Fibroblast of skin of back (primary cell): ENCODE measurements at regions not wholly inside any gene's neighbourhood (a gene's known extent, or its start where the extent isn't known, plus 50 kb on each side); places are given as distances from the start of the nearest gene placed in this dataset.

Experiments used
- DNase-seq: peaks from one replicate; pipeline ENCODE4 v3.0.0-alpha.2; 2013

- no peak for DNase-seq
Observed at GRCh38 chr16:27686926-27687325, 137.0 kb downstream of the KATNIP start.

DNA sequence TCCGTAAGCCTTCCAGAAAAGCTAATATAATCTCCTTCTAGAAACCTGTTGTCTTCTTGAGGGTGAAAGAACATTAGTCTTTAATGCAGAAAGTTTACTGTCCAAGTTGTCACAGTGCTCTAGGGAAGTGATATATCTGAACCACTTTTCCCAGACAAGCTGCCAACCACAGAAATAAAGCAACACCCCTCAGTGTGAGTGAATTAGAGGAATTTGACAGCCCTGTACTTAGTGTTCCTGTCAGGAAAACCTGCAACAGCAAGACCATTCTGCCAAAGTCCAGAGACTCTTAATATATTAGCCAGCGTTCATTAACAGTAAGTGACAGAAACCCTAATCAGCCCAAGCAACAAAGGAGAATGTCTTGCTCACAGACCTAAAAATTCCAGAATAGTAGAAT, 137.7 kb downstream of the KATNIP start:
- DNase-seq = no peak

DNA sequence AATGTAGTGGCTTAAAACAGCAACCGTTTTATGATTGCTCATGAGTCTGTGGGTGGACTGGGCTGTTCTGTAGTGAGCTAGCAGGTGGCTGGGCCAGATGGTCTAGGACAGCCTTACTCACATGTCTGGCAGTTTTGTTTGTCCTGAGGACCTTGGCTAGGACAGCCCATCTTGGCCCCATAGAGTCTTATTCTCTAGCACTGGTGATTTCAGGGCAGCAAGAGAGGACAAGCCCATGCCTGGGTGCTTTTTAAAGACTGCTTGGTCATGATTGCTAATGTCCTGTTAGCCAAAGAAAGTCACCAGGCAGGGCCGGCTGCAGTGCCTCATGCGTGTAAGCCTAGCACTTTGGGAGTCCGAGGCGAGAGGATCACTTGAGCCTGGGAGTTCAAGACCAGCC, 139.8 kb downstream of the KATNIP start:
- no peak for DNase-seq

- DNase-seq = no peak
Observed at GRCh38 chr16:27690608-27691007, 140.7 kb downstream of the KATNIP start.

- DNase-seq = no peak
Observed at GRCh38 chr16:27691721-27692120, 141.8 kb downstream of the KATNIP start.

DNA sequence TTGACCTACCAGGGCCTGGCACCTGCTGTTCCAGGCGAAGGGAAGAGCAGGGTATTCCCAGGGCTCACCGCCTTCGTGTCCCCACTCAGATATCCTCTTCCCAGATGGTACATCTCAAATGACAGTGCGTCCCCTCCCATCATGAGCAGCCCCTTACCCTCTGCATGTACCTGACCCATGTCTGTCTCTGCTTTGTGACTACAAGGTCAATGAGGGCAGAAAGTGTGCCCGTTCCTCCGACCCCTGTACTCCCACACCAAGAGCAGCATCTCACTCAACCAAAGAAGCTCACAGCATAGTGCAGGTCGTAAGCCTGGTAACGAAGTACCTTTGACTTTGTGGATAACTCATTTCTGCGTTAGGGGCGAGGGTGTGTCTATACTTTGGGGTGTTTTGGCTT, 142.6 kb downstream of the KATNIP start:
- no peak for DNase-seq

DNA sequence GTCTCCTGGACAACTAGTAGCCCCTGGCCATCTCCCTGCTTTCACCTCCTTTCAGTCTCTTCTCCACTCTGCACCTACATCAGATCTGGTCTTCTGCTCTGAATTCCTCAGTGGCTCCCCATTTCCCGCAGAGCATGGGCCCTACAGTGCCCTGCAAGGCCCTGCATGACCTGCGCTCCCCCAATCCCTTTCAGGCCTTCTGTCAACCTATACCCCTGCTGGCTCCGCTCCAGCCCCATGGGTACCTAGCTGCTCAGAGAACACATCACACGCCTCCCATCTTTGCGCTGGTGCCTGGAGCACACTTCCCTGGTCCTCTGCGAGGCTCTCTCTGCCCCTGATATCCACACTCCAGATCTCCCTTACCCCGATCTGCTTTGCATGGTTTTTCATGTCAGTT, 145.2 kb downstream of the KATNIP start:
- no peak for DNase-seq

DNA sequence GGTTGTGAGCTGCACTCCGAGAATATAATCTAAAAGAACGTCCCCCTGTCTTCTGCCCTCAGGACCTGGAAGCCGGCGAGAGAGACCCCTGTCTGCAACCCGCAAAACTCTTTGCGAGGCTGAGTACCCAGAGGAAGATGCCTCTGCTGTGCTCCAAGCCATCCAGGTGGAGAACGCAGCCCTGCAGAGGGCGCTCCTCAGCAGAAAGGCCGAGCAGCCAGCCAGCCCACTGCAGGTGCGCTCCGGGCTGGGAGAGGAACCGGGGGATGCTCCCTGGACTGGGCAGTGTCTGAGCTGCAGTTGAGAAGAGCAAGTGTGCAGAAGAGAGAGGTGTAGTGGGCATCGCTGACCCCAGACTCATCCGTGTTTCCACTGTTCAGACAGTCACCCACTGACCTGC, 148.3 kb downstream of the KATNIP start:
- DNase-seq = no peak

DNA sequence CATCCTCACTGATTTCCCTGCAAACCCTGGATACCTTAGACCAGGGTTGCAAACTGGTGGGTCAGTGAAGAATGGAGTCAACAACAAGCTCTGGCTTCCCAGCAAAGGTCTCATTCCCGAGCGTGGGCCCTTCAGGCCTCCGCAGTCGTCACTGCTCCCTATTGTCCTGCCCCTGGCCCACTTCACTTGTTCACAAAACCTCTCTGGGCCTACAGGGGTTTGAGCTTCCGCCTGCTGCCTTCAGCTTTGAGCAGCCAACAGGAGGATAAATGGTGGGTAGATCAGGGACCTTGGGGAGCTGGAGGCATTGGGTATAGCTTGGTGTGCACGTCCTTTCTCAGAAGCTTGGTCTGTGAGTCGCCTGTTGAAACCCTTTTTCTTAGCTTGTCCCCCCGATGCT, 148.8 kb downstream of the KATNIP start:
- no peak for DNase-seq

- DNase-seq = no peak
Observed at GRCh38 chr16:27699540-27699939, 149.6 kb downstream of the KATNIP start.

DNA sequence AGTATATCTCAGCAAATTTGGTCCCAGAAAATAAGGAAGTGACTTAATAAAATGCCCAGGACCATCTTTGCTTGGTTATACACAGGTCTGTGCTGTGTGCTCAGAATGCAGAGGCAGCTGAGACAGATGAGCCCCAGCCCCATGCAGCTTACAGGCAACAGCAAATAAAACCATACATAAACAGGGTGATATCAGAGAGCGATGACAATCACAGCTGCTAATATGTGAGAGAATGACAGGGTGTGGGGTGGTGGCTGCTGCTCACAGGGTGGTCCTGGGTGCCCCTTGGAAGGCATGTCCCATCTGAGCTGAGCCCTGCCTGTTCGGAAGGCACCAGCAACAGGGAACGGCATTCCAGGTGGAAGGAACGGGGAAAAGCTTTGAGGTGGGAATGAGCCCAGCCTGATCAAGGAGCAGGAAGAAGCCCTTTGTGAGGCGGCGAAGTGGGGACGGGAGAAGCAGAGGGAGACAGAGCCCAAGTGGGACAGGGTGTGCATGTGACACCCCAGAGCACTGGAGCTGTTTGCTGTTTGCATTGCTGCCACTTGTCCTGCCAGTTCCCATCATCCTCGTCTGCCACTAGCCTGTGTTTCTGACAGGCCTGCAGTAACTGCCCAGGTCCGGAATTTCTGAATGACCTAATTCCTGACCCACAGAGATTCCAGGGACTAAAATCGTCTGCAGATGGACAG, 150.5 kb downstream of the KATNIP start:
- no peak for DNase-seq

DNA sequence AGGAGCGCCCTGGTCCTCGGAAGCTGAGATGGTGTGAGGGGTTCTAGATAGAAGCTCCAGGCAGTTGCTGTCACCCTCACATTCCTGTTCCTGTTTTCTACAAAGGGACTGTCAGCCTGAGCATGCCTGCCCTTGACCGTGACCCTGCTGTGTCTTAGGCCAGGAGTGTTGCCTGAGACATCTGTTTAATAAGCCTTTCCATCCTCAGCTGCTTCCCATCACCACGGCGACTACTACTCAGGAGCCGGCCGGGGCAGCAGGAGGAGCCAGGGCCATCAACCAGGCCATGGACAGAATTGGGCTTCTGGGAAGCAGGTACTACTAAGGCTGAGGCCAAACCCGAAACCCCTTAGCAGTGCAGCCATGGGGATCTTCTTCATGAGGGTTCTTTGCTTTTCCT, 151.4 kb downstream of the KATNIP start:
- DNase-seq = no peak

DNA sequence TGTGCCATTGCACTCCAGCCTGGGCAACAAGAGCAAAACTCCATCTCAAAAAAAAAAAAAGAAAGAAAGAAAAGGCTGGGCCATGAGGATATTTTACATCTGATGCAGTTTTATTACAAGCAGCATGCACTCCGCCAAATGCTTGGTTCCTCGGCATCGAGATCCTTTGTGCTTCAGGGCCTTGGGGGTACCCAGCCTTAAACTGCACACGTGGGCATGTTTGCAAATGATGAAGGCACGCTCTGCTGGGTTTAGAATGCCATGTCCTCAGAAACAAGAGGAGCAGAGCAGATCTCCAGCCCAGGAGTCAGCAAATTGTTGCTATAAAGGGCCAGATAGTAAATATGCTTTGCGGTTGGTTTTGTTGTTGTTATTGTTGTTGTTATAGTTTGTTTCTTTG, 153.2 kb downstream of the KATNIP start:
- DNase-seq = no peak

GRCh38 chr16:27703545-27703944, 153.6 kb downstream of the KATNIP start:
- DNase-seq = peak; percentile 17

- DNase-seq = no peak
Observed at GRCh38 chr16:27704252-27704651, 154.3 kb downstream of the KATNIP start.

DNA sequence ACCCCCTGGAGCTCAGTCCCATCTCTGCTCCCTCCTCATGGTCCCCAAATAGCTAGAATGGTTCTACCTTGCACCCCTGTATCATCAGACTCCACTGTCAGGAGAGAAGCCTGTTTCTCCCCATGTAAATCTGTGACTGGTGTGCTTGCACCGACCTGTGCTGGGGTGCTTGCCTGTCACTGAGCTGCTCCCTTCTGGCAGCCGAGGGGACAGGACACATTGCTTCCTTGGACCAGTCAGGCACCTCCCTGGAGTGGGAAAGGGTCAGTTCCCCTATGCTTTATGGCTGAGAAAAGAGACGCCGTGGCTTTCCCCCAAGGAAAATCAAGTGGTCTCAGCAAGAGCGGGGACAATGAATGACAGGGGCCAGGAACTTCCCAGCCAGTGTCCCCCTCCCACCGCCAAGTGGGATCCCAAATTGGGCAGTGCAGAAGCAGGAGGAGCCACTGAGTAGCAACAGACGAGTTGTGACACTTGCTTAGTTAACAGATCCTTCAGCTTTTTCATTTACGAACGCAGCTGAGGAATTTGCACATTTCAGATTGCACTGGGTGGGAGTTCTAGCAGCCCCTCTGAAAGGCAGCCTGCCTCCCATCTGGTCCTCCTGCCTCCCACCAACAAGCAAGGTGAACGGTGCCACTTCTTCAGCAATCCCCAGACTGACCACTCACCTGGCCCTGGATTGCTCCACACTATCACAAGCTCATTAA, 156.4 kb downstream of the KATNIP start:
- no peak for DNase-seq

DNA sequence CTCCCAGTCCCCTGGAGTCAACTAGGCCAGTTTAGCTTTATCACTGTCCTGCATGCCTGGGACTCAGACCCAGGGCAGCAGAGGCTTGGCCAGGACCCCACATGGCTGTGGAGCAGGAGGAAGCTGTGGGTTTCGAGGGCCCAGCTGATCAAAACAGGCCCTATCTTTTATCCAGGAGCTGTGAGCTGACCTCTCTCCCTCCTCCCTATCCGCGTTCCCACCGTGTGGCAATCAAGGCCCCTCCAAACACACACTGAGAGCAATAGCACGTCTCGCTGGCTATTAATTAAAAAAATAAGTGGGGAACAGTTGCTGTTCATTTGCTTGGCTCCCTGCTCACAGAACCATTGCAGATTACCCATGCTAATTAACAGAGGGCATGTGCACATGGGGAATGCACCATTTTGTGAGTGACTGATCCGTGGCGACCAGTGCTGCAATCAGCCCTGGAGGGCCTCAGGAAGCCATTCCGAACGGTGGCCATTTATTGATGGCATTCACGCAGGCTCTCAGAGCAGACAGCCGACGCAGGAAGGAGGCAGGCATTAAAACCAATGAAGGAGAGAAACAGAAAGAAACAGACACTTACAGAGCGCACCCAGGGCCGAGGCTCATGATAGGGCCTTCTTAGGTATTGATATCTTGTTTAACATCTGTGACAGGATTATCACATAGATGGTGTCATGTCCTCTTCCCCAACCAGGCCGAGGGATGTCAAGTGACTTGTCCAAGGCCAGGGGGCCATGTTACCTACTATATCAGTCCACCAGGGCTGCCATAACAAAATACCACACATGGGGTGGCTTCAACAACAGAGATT, 157.1 kb downstream of the KATNIP start:
- no peak for DNase-seq

- no peak for DNase-seq
Observed at GRCh38 chr16:27708651-27709050, 158.7 kb downstream of the KATNIP start.

DNA sequence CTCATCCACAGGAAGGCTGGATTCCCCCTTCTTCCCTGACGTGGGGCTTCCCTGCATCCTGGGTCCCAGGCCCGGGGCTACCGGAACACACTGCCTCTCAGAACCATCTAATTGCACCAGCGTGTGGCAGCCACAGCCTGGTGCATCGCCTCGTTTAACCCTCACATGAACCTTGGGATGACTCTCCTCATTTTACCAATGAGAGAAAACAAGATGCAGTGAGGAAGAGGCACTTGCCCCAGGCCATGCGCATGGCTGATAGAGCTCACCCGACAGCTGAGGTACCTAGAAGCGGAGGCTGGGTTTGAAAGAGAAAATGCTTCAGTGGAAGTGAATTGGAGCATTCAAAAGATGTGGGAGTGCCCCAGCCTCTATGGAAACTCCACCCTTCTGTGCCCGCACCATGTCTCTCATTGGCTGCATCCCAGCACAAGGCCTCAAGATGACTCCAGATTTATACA, 162.3 kb downstream of the KATNIP start:
- DNase-seq = no peak

- no peak for DNase-seq
Observed at GRCh38 chr16:27717726-27718125, 167.8 kb downstream of the KATNIP start.

DNA sequence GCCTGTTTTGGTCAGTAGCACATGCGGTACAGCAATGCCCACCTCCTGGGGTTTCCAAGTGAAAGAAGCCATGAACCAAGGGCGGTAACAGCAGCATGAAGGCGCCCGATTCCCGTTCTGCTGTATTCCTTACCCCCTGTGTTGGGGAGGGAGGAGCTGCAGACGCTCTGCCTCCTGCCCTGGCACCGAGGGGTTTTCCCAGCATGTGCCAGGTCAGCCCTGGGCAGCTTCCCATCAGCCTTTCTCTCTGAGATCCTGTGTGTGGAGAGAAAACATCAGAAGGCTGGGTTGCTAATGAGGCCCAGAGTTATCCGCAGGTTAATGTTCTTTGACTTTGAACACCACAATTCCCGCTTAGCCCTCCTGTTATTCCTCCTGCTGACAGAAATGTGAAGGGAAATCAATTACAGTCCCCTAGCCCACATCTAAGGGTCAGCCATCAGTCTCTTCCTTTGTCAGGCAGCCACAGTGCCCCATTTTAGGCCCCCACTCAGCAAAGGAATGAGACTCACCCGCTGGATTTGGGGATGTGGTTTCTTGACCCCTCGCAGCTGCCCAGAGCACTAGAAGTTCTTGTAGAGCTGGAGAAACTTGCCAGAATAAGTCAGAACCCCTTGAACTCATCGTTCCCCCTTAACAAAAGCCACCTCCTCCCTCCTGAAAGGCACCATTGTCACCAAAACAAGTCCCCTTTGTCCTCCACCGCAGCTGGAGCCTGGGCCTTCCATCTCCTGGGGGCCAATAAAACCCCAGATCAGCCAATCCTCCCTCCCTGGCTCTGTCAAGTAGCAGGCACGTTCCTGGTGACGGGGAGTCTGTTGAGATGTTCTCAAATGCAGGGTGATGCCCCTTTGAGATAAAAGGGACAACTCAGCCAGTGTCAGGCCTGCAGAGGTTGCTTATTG, 168.5 kb downstream of the KATNIP start:
- DNase-seq = no peak

DNA sequence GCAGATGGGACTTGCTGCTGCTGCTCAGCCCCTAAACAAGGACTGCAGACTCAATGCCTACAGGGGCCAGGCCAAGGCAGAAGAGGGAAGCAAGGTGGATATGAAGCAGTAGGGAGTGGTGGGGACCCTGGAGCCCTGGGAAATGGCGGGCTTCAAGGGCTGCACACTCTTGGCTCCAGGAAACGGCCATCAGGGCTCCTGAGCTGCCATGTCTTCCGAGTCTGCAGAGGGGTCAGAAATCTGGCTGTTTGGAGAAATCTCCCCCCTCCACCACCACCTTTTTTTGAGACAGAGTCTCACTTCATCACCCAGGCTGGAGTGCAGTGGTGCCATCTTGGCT, 169.1 kb downstream of the KATNIP start:
- no peak for DNase-seq
